Transverse colon (tissue), 3 donors: ENCODE measurements at regions not wholly inside any gene's neighbourhood (a gene's known extent, or its start where the extent isn't known, plus 50 kb on each side); places are given as distances from the start of the nearest gene placed in this dataset.

Source experiments
- POLR2A ChIP-seq: fragments of 450-650 bp; IDR thresholded peaks from one replicate; pipeline ENCODE4 v1.6.1; 2016; ENCODE audit warnings: antibody characterized with exemption, mild to moderate bottlenecking, moderate library complexity
- TF ChIP-seq, protein P1 (sequence below), 5 experiments: fragments of 200-600 bp in 3 of 5; fragments of 450-650 bp in 2 of 5; sonication (generic) in 3 of 5; IDR thresholded peaks; 1 replicate in 2 of 5; 2 replicates in 3 of 5; pipeline ENCODE4 v1.5.1; 2016 to 2017; ENCODE audit warnings: antibody characterized with exemption in 5 of 5, inconsistent platforms in 3 of 5, mild to moderate bottlenecking in 2 of 5, moderate library complexity in 1 of 5

DNA sequence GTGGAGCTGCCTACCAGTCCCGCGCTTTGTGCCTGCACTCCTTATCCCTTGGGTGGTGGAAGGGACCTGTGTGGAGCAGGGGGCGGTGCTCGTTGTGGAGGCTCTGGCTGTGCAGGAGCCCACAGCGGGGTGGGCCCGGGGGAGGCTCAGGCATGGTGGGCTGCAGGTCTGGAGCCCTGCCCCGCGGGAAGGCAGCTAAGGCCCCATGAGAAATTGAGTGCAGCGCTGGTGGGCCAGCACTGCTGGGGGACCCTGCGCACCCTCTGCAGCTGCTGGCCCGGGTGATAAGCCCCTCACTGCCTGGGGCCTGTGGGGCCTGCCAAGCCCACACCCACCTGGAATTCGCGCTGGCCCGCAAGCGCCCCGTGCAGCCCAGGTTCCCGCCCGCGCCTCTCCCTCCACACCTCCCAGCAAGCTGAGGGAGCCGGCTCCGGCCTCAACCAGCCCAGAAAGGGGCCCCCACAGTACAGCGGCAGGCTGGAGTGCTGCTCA, 859.6 kb upstream of the KCND2 start:
- TF ChIP-seq, protein P1, sequence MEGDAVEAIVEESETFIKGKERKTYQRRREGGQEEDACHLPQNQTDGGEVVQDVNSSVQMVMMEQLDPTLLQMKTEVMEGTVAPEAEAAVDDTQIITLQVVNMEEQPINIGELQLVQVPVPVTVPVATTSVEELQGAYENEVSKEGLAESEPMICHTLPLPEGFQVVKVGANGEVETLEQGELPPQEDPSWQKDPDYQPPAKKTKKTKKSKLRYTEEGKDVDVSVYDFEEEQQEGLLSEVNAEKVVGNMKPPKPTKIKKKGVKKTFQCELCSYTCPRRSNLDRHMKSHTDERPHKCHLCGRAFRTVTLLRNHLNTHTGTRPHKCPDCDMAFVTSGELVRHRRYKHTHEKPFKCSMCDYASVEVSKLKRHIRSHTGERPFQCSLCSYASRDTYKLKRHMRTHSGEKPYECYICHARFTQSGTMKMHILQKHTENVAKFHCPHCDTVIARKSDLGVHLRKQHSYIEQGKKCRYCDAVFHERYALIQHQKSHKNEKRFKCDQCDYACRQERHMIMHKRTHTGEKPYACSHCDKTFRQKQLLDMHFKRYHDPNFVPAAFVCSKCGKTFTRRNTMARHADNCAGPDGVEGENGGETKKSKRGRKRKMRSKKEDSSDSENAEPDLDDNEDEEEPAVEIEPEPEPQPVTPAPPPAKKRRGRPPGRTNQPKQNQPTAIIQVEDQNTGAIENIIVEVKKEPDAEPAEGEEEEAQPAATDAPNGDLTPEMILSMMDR (IDR thresholded peaks at IDR 0.05): no peak
- TF ChIP-seq POLR2A: no peak
